DND-41 (cell line): ENCODE measurements at regions not wholly inside any gene's neighbourhood (a gene's known extent, or its start where the extent isn't known, plus 50 kb on each side); places are given as distances from the start of the nearest gene placed in this dataset.

ENCODE experiments used
- CTCF ChIP-seq: IDR thresholded peaks from 2 replicates; pipeline ENCODE4 v1.5.1; 2012; ENCODE audit warnings: borderline replicate concordance, low read length, moderate library complexity, mild to moderate bottlenecking; ENCODE audit not compliant: poor library complexity, severe bottlenecking; ENCODE audit errors: extremely low read depth
- EZH2 ChIP-seq: IDR thresholded peaks from 3 replicates; pipeline ENCODE4 v1.6.1; 2012; ENCODE audit warnings: borderline replicate concordance, low read depth, mild to moderate bottlenecking, moderate library complexity, low read length, inconsistent platforms; ENCODE audit not compliant: severe bottlenecking

- no peak for TF ChIP-seq EZH2
- TF ChIP-seq CTCF, result no peak
Measured at GRCh38 chr5:130773813-130774212, 391.2 kb downstream of the HINT1 start.
